Astrocyte of the spinal cord (primary cell): ENCODE measurements at regions not wholly inside any gene's neighbourhood (a gene's known extent, or its start where the extent isn't known, plus 50 kb on each side); places are given as distances from the start of the nearest gene placed in this dataset.
A peak's percentile ranks its signal among the peaks of the same experiment; 100 is the strongest.

Experiments used
- DNase-seq: peaks from one replicate; pipeline ENCODE4 v3.0.0; 2011; ENCODE audit warnings: low read depth, low spot score
- H3K4me3 ChIP-seq: 2 replicates; pipeline ENCODE4 v1.5.1; 2011; ENCODE audit warnings: low read depth, mild to moderate bottlenecking, low read length, moderate library complexity
- CTCF ChIP-seq: IDR thresholded peaks from 2 replicates; pipeline ENCODE4 v1.5.1; 2012; ENCODE audit warnings: low read depth, mild to moderate bottlenecking, low read length, inconsistent platforms
- in situ Hi-C: cut with HindIII; loops from 2 replicates; pipeline ENCODE4 v1.10.0; 2017; ENCODE audit warnings: low sequenced_read_pairs

- H3K4me3 ChIP-seq = no peak overlapping the region
- no peak for DNase-seq
- in situ Hi-C loops = no loop called here
- TF ChIP-seq CTCF = no peak
These were observed 890.3 kb upstream of the ADGRL2 start for GRCh38 chr1:80910426-80910825.

- H3K4me3 ChIP-seq = no peak overlapping the region
- in situ Hi-C loops = no loop called here
- no peak for DNase-seq
- TF ChIP-seq CTCF = no peak
These were observed 891.5 kb upstream of the ADGRL2 start for GRCh38 chr1:80909172-80909784.

- in situ Hi-C loops = no loop called here
- TF ChIP-seq CTCF = no peak
These were observed 903.9 kb upstream of the ADGRL2 start for GRCh38 chr1:80896781-80897356.

GRCh38 chr1:80894921-80895320 lies 905.8 kb upstream of the ADGRL2 start:
- H3K4me3 ChIP-seq = no peak overlapping the region
- DNase-seq = no peak
- in situ Hi-C loops = no loop called here
- no peak for TF ChIP-seq CTCF

More at GRCh38 chr1:80896781-80897356, 903.9 kb upstream of the ADGRL2 start:
- no peak overlapping the region for H3K4me3 ChIP-seq
- DNase-seq = no peak

- H3K4me3 ChIP-seq = no peak overlapping the region
- no peak for TF ChIP-seq CTCF
- no peak for DNase-seq
- in situ Hi-C loops = no loop called here
These were observed 907.6 kb upstream of the ADGRL2 start for GRCh38 chr1:80893115-80893514.

- H3K4me3 ChIP-seq = no peak overlapping the region
- in situ Hi-C loops = no loop called here
- peak; percentile 10 for DNase-seq
- TF ChIP-seq CTCF = no peak
These were observed 908.2 kb upstream of the ADGRL2 start for GRCh38 chr1:80892539-80892938.

GRCh38 chr1:80891871-80892270 lies 908.9 kb upstream of the ADGRL2 start:
- no peak for TF ChIP-seq CTCF
- no peak overlapping the region for H3K4me3 ChIP-seq
- DNase-seq = no peak
- in situ Hi-C loops = no loop called here
